GM12892 (cell line): ENCODE measurements at regions not wholly inside any gene's neighbourhood (a gene's known extent, or its start where the extent isn't known, plus 50 kb on each side); places are given as distances from the start of the nearest gene placed in this dataset.

Source experiments
- POLR2A ChIP-seq: IDR thresholded peaks from 2 replicates; pipeline ENCODE4 v1.6.1; 2011; ENCODE audit warnings: low read depth, low read length, control low read depth
- POLR2AphosphoS5 ChIP-seq: IDR thresholded peaks from 2 replicates; pipeline ENCODE4 v1.6.1; 2011; ENCODE audit warnings: low read depth, low read length, control low read depth
- TAF1 ChIP-seq: IDR thresholded peaks from 2 replicates; pipeline ENCODE4 v1.6.1; 2011; ENCODE audit warnings: low read depth, mild to moderate bottlenecking, control low read depth, low read length, borderline replicate concordance

DNA sequence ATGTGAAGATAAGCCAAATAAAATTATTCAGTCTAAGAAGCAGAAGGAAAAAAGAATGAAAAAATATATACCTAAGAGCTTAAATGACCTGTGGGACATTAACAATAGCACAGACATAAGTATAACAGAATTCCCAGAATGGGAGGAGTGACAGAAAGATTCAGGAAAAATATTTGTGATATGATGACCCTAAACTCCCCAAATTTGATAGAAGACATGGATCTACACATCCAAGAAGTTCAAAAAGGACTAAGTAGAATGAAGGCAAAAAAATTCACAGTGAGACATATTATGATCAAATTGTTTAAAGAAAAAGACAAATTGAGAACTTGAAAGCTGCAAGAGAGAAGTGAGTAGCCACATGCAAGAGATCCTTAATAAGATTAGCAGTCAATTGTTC, 211.4 kb upstream of the OR4E1 start:
- TF ChIP-seq TAF1: no peak
- TF ChIP-seq POLR2A: no peak
- TF ChIP-seq POLR2AphosphoS5: no peak
